ENCODE measurements at regions not wholly inside any gene's neighbourhood (a gene's known extent, or its start where the extent isn't known, plus 50 kb on each side); places are given as distances from the start of the nearest gene placed in this dataset.

DNA sequence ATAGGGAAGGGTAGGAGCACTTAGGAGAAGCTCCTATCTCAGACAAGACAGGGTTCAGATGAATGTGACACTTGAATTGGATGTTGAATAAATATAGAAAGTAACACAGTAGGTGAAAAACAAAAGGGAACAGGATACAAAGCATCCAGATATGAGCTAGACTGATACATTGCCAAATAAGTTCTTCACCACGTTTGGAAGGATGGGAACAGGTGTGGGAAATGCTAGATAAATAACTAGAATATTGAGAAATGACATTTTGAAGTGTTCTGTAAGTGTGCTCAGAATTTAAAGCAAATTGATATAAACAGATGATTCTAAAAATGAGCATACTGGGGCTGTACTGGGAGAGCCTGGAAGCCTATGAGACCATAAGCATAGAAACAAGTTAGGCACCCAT is 340.1 kb upstream of the PRR16 start:
- no TSS peak for BruUV-seq (replicated peaks)
- Histone ChIP-seq H3K79me2 (ENCODE audit: insufficient read depth, low read length) (no peaks in the 10 kb centered on the region), H2AFZ (ENCODE audit: low read length) (no peak overlapping the region), H3K27ac (ENCODE audit: extremely low read length, insufficient read depth, low read length) (no peak overlapping the region), H3K9me3 (ENCODE audit: low read length) (no peaks in the 10 kb centered on the region), H3K9ac (ENCODE audit: insufficient read depth, low read depth, low read length) (no peak overlapping the region), H3K36me3 (replicated peaks in 1 of 2; ENCODE audit: control insufficient read depth in 1 of 2, insufficient read depth in 2 of 2, low read length in 2 of 2) (no peaks in the 10 kb centered on the region), H3K27me3 (ENCODE audit: control insufficient read depth in 1 of 2, insufficient read depth in 2 of 2, low read length in 2 of 2) (no peaks in the 10 kb centered on the region), H3K4me1 (ENCODE audit: insufficient read depth, low read length) (no peaks in the 10 kb centered on the region), H3K4me3 (replicated peaks in 1 of 3; ENCODE audit: insufficient read depth in 1 of 3, low read depth in 2 of 3, low read length in 3 of 3) (no peak overlapping the region), H3K4me2 (ENCODE audit: low read depth, low read length) (no peak overlapping the region), H4K20me1 (ENCODE audit: insufficient read depth, low read length) (no peaks in the 10 kb centered on the region)
- TF ChIP-seq RBM39 (IDR thresholded peaks at IDR 0.05; ENCODE audit: low read depth, low read length, poor library complexity, severe bottlenecking): no peak
- no peak for TF ChIP-seq JDP2 (CRISPR knock-in tag; IDR thresholded peaks at IDR 0.05; ENCODE audit: borderline replicate concordance)
- no peak for TF ChIP-seq GTF3A (CRISPR knock-in tag; conservative IDR thresholded peaks at IDR 0.05)
- TF ChIP-seq RAD51 (IDR thresholded peaks at IDR 0.05; ENCODE audit: borderline replicate concordance): no peak
- TF ChIP-seq, protein P1, sequence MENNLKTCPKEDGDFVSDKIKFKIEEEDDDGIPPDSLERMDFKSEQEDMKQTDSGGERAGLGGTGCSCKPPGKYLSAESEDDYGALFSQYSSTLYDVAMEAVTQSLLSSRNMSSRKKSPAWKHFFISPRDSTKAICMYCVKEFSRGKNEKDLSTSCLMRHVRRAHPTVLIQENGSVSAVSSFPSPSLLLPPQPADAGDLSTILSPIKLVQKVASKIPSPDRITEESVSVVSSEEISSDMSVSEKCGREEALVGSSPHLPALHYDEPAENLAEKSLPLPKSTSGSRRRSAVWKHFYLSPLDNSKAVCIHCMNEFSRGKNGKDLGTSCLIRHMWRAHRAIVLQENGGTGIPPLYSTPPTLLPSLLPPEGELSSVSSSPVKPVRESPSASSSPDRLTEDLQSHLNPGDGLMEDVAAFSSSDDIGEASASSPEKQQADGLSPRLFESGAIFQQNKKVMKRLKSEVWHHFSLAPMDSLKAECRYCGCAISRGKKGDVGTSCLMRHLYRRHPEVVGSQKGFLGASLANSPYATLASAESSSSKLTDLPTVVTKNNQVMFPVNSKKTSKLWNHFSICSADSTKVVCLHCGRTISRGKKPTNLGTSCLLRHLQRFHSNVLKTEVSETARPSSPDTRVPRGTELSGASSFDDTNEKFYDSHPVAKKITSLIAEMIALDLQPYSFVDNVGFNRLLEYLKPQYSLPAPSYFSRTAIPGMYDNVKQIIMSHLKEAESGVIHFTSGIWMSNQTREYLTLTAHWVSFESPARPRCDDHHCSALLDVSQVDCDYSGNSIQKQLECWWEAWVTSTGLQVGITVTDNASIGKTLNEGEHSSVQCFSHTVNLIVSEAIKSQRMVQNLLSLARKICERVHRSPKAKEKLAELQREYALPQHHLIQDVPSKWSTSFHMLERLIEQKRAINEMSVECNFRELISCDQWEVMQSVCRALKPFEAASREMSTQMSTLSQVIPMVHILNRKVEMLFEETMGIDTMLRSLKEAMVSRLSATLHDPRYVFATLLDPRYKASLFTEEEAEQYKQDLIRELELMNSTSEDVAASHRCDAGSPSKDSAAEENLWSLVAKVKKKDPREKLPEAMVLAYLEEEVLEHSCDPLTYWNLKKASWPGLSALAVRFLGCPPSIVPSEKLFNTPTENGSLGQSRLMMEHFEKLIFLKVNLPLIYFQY (CRISPR knock-in tag; IDR thresholded peaks at IDR 0.05; ENCODE audit: borderline replicate concordance): no peak
- no peak for TF ChIP-seq THAP11 (CRISPR knock-in tag; IDR thresholded peaks at IDR 0.05)
- no peak for TF ChIP-seq ZNF616 (CRISPR knock-in tag; IDR thresholded peaks at IDR 0.05; ENCODE audit: low read depth)
- TF ChIP-seq SATB2 (CRISPR knock-in tag; IDR thresholded peaks at IDR 0.05): no peak
- no peak for TF ChIP-seq EP300 (IDR thresholded peaks at IDR 0.05; ENCODE audit: low read depth in 2 of 2, low read length in 2 of 2)
- TF ChIP-seq EP300 (CRISPR knock-in tag; IDR thresholded peaks at IDR 0.05; ENCODE audit: borderline replicate concordance): no peak
- TF ChIP-seq IRF2 (CRISPR knock-in tag; IDR thresholded peaks at IDR 0.05): no peak
- TF ChIP-seq XBP1 (CRISPR knock-in tag; IDR thresholded peaks at IDR 0.05): no peak
- TF ChIP-seq, protein P2, sequence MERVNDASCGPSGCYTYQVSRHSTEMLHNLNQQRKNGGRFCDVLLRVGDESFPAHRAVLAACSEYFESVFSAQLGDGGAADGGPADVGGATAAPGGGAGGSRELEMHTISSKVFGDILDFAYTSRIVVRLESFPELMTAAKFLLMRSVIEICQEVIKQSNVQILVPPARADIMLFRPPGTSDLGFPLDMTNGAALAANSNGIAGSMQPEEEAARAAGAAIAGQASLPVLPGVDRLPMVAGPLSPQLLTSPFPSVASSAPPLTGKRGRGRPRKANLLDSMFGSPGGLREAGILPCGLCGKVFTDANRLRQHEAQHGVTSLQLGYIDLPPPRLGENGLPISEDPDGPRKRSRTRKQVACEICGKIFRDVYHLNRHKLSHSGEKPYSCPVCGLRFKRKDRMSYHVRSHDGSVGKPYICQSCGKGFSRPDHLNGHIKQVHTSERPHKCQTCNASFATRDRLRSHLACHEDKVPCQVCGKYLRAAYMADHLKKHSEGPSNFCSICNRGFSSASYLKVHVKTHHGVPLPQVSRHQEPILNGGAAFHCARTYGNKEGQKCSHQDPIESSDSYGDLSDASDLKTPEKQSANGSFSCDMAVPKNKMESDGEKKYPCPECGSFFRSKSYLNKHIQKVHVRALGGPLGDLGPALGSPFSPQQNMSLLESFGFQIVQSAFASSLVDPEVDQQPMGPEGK (CRISPR knock-in tag; IDR thresholded peaks at IDR 0.05): no peak
- TF ChIP-seq KMT2A (CRISPR knock-in tag; IDR thresholded peaks at IDR 0.05): no peak
- ChIA-PET CTCF (ENCODE audit: low intra/inter-chr PET ratio, low total read pairs) (no interaction called here), POLR2A (no interaction called here)
- FAIRE-seq: no peak
- in situ Hi-C loops (cut with HindIII; ENCODE audit: extremely low pct_ligation_motif_present, low pct_unique_long_range_greater_than_20kb): no loop called here
- 0% methylated on average over 1 of the region's 1 CpG for WGBS (ENCODE audit: low lambda C conversion rate)
- intact Hi-C loops (cut with micrococcal nuclease; ENCODE audit: unreplicated experiment): no loop called here
- no peak for ATAC-seq
- no peak for DNase-seq (ENCODE audit: low spot score)

Measured in HepG2 (cell line).